Sigmoid colon (tissue), 6 donors: ENCODE measurements at regions not wholly inside any gene's neighbourhood (a gene's known extent, or its start where the extent isn't known, plus 50 kb on each side); places are given as distances from the start of the nearest gene placed in this dataset.
A peak's percentile ranks its signal among the peaks of the same experiment; 100 is the strongest.

ENCODE experiments used
- DNase-seq: peaks from one replicate; pipeline ENCODE4 v3.0.0-alpha.2; 2019
- H3K27ac ChIP-seq, 4 donors: fragments of 200-600 bp; sonication (generic); one replicate each; pipeline ENCODE4 v1.5.1; 2016 to 2019; ENCODE audit warnings: mild to moderate bottlenecking in 1 of 4
- H3K27me3 ChIP-seq, 3 donors: fragments of 200-600 bp; sonication (generic); one replicate each; pipeline ENCODE4 v1.5.1; 2019; ENCODE audit warnings: mild to moderate bottlenecking in 1 of 3
- H3K36me3 ChIP-seq, 4 donors: fragments of 200-600 bp; sonication (generic); one replicate each; pipeline ENCODE4 v1.5.1; 2016 to 2019
- H3K4me1 ChIP-seq, 4 donors: fragments of 200-600 bp; sonication (generic); one replicate each; pipeline ENCODE4 v1.5.1; 2017 to 2019
- H3K4me3 ChIP-seq, 4 donors: fragments of 200-600 bp; sonication (generic); one replicate each; pipeline ENCODE4 v1.5.1; 2017 to 2019; ENCODE audit warnings: mild to moderate bottlenecking in 2 of 4, moderate library complexity in 1 of 4
- H3K9me3 ChIP-seq, 4 donors: fragments of 200-600 bp in 3 of 4; sonication (generic) in 3 of 4; one replicate each; pipeline versions ENCODE4 v1.5.1 to v1.6.1; 2013 to 2019
- EP300 ChIP-seq, 4 donors: sonication (generic); formaldehyde crosslinking; IDR thresholded peaks; one replicate each; pipeline ENCODE4 v1.6.1; 2017; ENCODE audit warnings: antibody characterized with exemption in 4 of 4
- POLR2A ChIP-seq, 2 donors: fragments of 450-650 bp; IDR thresholded peaks; one replicate each; pipeline ENCODE4 v1.6.1; 2016; ENCODE audit warnings: antibody characterized with exemption in 2 of 2, mild to moderate bottlenecking in 2 of 2, moderate library complexity in 2 of 2
- POLR2AphosphoS5 ChIP-seq, 4 donors: sonication (generic); formaldehyde crosslinking; IDR thresholded peaks; one replicate each; pipeline ENCODE4 v1.6.1; 2017; ENCODE audit warnings: antibody characterized with exemption in 4 of 4
- WGBS, 2 donors: extraction: QIAGEN DNeasy Blood & Tissue Kit; methylation state at CpG; one replicate each; pipeline ENCODE4 v1.1.7; 2013; 5-methylcytosine and 5-hydroxymethylcytosine counted together
- intact Hi-C: fragments of 100-400 bp; cut with DNase I; formaldehyde crosslinking; loops from one replicate; pipeline ENCODE4 v1.15.1; 2023
- TF ChIP-seq, protein P1 (sequence below), 4 experiments: fragments of 450-650 bp in 3 of 4; fragments of 200-600 bp in 1 of 4; IDR thresholded peaks; one replicate each; pipeline ENCODE4 v1.5.1; 2016 to 2019; ENCODE audit warnings: antibody characterized with exemption in 4 of 4, mild to moderate bottlenecking in 3 of 4, moderate library complexity in 2 of 4
- donor health status: healthy with polysubstance abuse.
- donor health status: healthy.

DNA sequence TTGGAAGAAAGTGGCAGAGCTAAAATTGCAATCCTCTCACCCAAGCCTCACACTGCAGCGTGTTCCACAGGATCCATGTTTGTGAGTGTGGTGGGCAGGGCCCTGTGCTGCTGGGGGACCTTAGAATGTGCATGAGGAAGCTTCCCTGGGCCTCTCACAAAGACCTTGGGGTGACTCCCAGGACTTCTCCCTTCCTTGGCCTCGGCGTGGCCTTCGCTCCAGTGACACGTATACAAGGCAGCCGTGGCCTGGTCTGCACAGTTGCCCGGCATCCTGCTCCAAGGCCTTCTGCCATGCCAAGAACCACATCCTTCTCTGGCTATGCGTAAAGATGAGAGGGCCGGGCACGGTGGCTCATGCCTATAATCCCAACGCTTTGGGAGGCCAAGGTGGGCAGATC is 196.4 kb downstream of the UACA start:
- DNase-seq: no peak
- no peaks in the 10 kb centered on the region for H3K36me3 ChIP-seq
- peaks cover 0 to 7% (median 5%) of the 10 kb centered on the region in 4 donors for H3K4me1 ChIP-seq
- H3K27ac ChIP-seq: no peak overlapping the region
- no peaks in the 10 kb centered on the region for H3K9me3 ChIP-seq
- WGBS, 2 donors: 84 to 87% methylated on average over 11 of the region's 11 CpGs
- intact Hi-C loops: no loop called here
- peaks cover 0 to 10% (median 0%) of the 10 kb centered on the region in 3 donors for H3K27me3 ChIP-seq
- TF ChIP-seq POLR2AphosphoS5 (IDR thresholded peaks at IDR 0.05): no peak
- no peak overlapping the region for H3K4me3 ChIP-seq

- no peak overlapping the region for H3K4me3 ChIP-seq
- TF ChIP-seq EP300 (IDR thresholded peaks at IDR 0.05): no peak
- TF ChIP-seq POLR2A (IDR thresholded peaks at IDR 0.05): no peak
- TF ChIP-seq POLR2AphosphoS5 (IDR thresholded peaks at IDR 0.05): no peak
- TF ChIP-seq, protein P1, sequence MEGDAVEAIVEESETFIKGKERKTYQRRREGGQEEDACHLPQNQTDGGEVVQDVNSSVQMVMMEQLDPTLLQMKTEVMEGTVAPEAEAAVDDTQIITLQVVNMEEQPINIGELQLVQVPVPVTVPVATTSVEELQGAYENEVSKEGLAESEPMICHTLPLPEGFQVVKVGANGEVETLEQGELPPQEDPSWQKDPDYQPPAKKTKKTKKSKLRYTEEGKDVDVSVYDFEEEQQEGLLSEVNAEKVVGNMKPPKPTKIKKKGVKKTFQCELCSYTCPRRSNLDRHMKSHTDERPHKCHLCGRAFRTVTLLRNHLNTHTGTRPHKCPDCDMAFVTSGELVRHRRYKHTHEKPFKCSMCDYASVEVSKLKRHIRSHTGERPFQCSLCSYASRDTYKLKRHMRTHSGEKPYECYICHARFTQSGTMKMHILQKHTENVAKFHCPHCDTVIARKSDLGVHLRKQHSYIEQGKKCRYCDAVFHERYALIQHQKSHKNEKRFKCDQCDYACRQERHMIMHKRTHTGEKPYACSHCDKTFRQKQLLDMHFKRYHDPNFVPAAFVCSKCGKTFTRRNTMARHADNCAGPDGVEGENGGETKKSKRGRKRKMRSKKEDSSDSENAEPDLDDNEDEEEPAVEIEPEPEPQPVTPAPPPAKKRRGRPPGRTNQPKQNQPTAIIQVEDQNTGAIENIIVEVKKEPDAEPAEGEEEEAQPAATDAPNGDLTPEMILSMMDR (IDR thresholded peaks at IDR 0.05): no peak
- no peaks in the 10 kb centered on the region for H3K36me3 ChIP-seq
- intact Hi-C loops: no loop called here
- H3K4me1 ChIP-seq: peaks cover 0 to 7% (median 5%) of the 10 kb centered on the region in 4 donors
- DNase-seq: no peak
- peaks cover 0 to 10% (median 0%) of the 10 kb centered on the region in 3 donors for H3K27me3 ChIP-seq
- no peaks in the 10 kb centered on the region for H3K9me3 ChIP-seq
- WGBS, 2 donors: 75 to 88% methylated on average over 14 of the region's 14 CpGs
- H3K27ac ChIP-seq: no peak overlapping the region
Observed at GRCh38 chr15:70566047-70566835, 197.1 kb downstream of the UACA start.

GRCh38 chr15:70563561-70564095 is 199.7 kb downstream of the UACA start:
- intact Hi-C loops: no loop called here
- WGBS, 2 donors: 94 to 95% methylated on average over 6 of the region's 6 CpGs
- peak; percentile 24 for DNase-seq
- peaks cover 0 to 10% (median 0%) of the 10 kb centered on the region in 3 donors for H3K27me3 ChIP-seq
- H3K4me1 ChIP-seq: peaks cover 0 to 9% (median 6%) of the 10 kb centered on the region in 4 donors
- no peak overlapping the region for H3K4me3 ChIP-seq
- no peaks in the 10 kb centered on the region for H3K9me3 ChIP-seq
- no peaks in the 10 kb centered on the region for H3K36me3 ChIP-seq
- H3K27ac ChIP-seq: no peak overlapping the region
- no peak for TF ChIP-seq EP300 (IDR thresholded peaks at IDR 0.05)
- TF ChIP-seq POLR2A (IDR thresholded peaks at IDR 0.05): no peak
- TF ChIP-seq POLR2AphosphoS5 (IDR thresholded peaks at IDR 0.05): no peak
- TF ChIP-seq, protein P1 (IDR thresholded peaks at IDR 0.05): no peak

- no peak overlapping the region for H3K4me3 ChIP-seq
- peak; percentile 22 for DNase-seq
- TF ChIP-seq, protein P1 (IDR thresholded peaks at IDR 0.05): no peak
- no peak for TF ChIP-seq EP300 (IDR thresholded peaks at IDR 0.05)
- TF ChIP-seq POLR2A (IDR thresholded peaks at IDR 0.05): no peak
- no peak for TF ChIP-seq POLR2AphosphoS5 (IDR thresholded peaks at IDR 0.05)
- 86 to 88% methylated on average over 2 of the region's 2 CpGs for WGBS, 2 donors
- no peak overlapping the region for H3K27ac ChIP-seq
- intact Hi-C loops: no loop called here
- no peaks in the 10 kb centered on the region for H3K36me3 ChIP-seq
- no peaks in the 10 kb centered on the region for H3K9me3 ChIP-seq
- H3K4me1 ChIP-seq: peaks cover 0 to 9% (median 6%) of the 10 kb centered on the region in 4 donors
- peaks cover 0 to 10% (median 0%) of the 10 kb centered on the region in 3 donors for H3K27me3 ChIP-seq
Observed at GRCh38 chr15:70562906-70563305, 200.5 kb downstream of the UACA start.

DNA sequence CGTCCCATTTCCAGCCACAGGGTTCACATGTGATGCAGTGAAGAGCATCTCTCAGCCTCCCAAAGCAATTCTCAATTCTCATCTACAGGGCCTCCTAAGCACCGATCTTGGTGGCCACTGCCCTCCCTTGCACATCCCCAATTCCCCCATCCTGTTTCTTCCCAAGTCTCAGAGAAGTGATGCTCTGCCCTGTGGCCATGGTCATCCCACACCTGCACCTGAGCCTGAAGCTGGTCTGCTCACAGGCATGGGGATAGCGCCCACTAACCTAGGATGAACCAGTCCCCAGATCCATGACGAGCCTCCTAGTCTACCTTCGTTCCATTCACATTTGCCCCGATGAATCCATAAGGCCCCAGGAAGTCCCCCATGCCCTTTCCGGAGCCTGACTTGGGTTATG is 201.5 kb downstream of the UACA start:
- no peaks in the 10 kb centered on the region for H3K36me3 ChIP-seq
- H3K9me3 ChIP-seq: no peaks in the 10 kb centered on the region
- H3K27me3 ChIP-seq: peaks cover 0 to 10% (median 0%) of the 10 kb centered on the region in 3 donors
- intact Hi-C loops: no loop called here
- DNase-seq: peak; percentile 20
- no peak overlapping the region for H3K27ac ChIP-seq
- 95% methylated on average over 7 of the region's 7 CpGs for WGBS, 2 donors
- peaks cover 0 to 9% (median 6%) of the 10 kb centered on the region in 4 donors for H3K4me1 ChIP-seq
- no peak overlapping the region for H3K4me3 ChIP-seq
- TF ChIP-seq EP300 (IDR thresholded peaks at IDR 0.05) (no peak), POLR2AphosphoS5 (IDR thresholded peaks at IDR 0.05) (no peak), POLR2A (IDR thresholded peaks at IDR 0.05) (no peak)
- TF ChIP-seq, protein P1 (IDR thresholded peaks at IDR 0.05): no peak
